ENCODE measurements at regions not wholly inside any gene's neighbourhood (a gene's known extent, or its start where the extent isn't known, plus 50 kb on each side); places are given as distances from the start of the nearest gene placed in this dataset.

- TF ChIP-seq CTCF (IDR thresholded peaks at IDR 0.05) = no peak
- TF ChIP-seq EZH2 (IDR thresholded peaks at IDR 0.05; ENCODE audit: borderline replicate concordance, insufficient read depth, low read depth, low read length, poor library complexity, severe bottlenecking) = no peak
Measured at GRCh38 chr6:165986914-165987482, 180.7 kb downstream of the TBXT start.

Data from B cell (primary cell).